HepG2 (cell line): ENCODE measurements at regions not wholly inside any gene's neighbourhood (a gene's known extent, or its start where the extent isn't known, plus 50 kb on each side); places are given as distances from the start of the nearest gene placed in this dataset.

Experiments
- ATAC-seq: fragments of 200-7000 bp; cut with Tn5 transposase; 3 replicates; pipeline ENCODE4 v1.9.1; 2020; ENCODE audit warnings: mild to moderate bottlenecking, moderate library complexity
- BruUV-seq: library from RNA; stranded (reverse); fragments of 400-500 nt; replicated peaks from 2 replicates; lab custom pipeline; 2021; lab: Mats Ljungman, UMichigan
- CTCF ChIA-PET: fragments of 300-600 bp; formaldehyde crosslinking; extraction: SDS; loops from one replicate; lab custom pipeline; 2021; ENCODE audit warnings: low total read pairs, inconsistent platforms, low intra/inter-chr PET ratio; lab: Yijun Ruan, JAX
- POLR2A ChIA-PET: fragments of 350-600 bp; sonication (Branson Sonifier 250); formaldehyde crosslinking; loops from one replicate; lab custom pipeline; 2020; ENCODE audit warnings: antibody characterized with exemption, inconsistent platforms; lab: Yijun Ruan, JAX
- DNase-seq: peaks from one replicate; pipeline ENCODE4 v3.0.0-alpha.2; 2015; ENCODE audit warnings: low spot score
- FAIRE-seq: peaks from 3 replicates; lab custom pipeline; 2011; peaks lifted over from hg19 to GRCh38; lab: Jason Lieb, UNC
- H2AFZ ChIP-seq: one replicate; pipeline ENCODE4 v1.6.1; 2011; ENCODE audit warnings: low read length, inconsistent platforms
- H3K27ac ChIP-seq: fragments of 300-600 bp; 3 replicates; pipeline ENCODE4 v1.8.0; 2011; ENCODE audit warnings: mixed run types, mild to moderate bottlenecking, mixed read lengths, low read length, inconsistent platforms; ENCODE audit not compliant: insufficient read depth; ENCODE audit errors: extremely low read length
- H3K27me3 ChIP-seq, 2 experiments: fragments of 200-600 bp in 1 of 2; 2 replicates in 1 of 2; 3 replicates in 1 of 2; pipeline versions ENCODE4 v1.6.0 to v1.8.0; 2011; ENCODE audit warnings: low read length in 2 of 2, mild to moderate bottlenecking in 2 of 2, moderate library complexity in 2 of 2, inconsistent platforms in 1 of 2; ENCODE audit not compliant: insufficient read depth in 2 of 2, control insufficient read depth in 1 of 2
- H3K36me3 ChIP-seq, 2 experiments: fragments of 200-600 bp in 1 of 2; replicated peaks in 1 of 2; 2 replicates in 1 of 2; 3 replicates in 1 of 2; pipeline versions ENCODE4 v1.5.1 to v1.8.0; 2011; ENCODE audit warnings: low read length in 2 of 2, inconsistent platforms in 1 of 2; ENCODE audit not compliant: insufficient read depth in 2 of 2, control insufficient read depth in 1 of 2
- H3K4me1 ChIP-seq: 2 replicates; pipeline ENCODE4 v1.5.1; 2012; ENCODE audit warnings: low read length, inconsistent platforms; ENCODE audit not compliant: insufficient read depth
- H3K4me2 ChIP-seq: 2 replicates; pipeline ENCODE4 v1.6.0; 2011; ENCODE audit warnings: low read depth, low read length, inconsistent platforms
- H3K4me3 ChIP-seq, 3 experiments: fragments of 200-600 bp in 1 of 3; sonication (generic), shearing (Covaris generic) in 1 of 3; replicated peaks in 1 of 3; 2 replicates each; pipeline ENCODE4 v1.5.1; 2011 to 2016; ENCODE audit warnings: low read length in 3 of 3, inconsistent platforms in 2 of 3, low read depth in 2 of 3, mild to moderate bottlenecking in 2 of 3, control low read depth in 1 of 3, mixed read lengths in 1 of 3; ENCODE audit not compliant: insufficient read depth in 1 of 3
- H3K79me2 ChIP-seq: one replicate; pipeline ENCODE4 v1.6.1; 2011; ENCODE audit warnings: low read length, inconsistent platforms; ENCODE audit not compliant: insufficient read depth
- H3K9ac ChIP-seq: 2 replicates; pipeline ENCODE4 v1.6.0; 2011; ENCODE audit warnings: mild to moderate bottlenecking, low read depth, low read length, inconsistent platforms; ENCODE audit not compliant: insufficient read depth
- H3K9me3 ChIP-seq: 2 replicates; pipeline ENCODE4 v1.5.1; 2012; ENCODE audit warnings: mild to moderate bottlenecking, low read length
- H4K20me1 ChIP-seq: 2 replicates; pipeline ENCODE4 v1.6.0; 2011; ENCODE audit warnings: inconsistent platforms, mild to moderate bottlenecking, low read length, moderate library complexity; ENCODE audit not compliant: insufficient read depth
- FOXA3 ChIP-seq: IDR thresholded peaks from 2 replicates; pipeline ENCODE4 v1.6.1; 2016; ENCODE audit warnings: missing genetic modification reagents, missing compliant biosample characterization
- ZNF337 ChIP-seq: sonication (generic); formaldehyde crosslinking; IDR thresholded peaks from 2 replicates; pipeline ENCODE4 v1.5.1; 2020; ENCODE audit warnings: missing genetic modification reagents, low read depth, mild to moderate bottlenecking, borderline replicate concordance
- WGBS: methylation state at CpG from one replicate; pipeline ENCODE4 v1.1.6; 2017; ENCODE audit warnings: low lambda C conversion rate; 5-methylcytosine and 5-hydroxymethylcytosine counted together
- in situ Hi-C: cut with HindIII; loops from 2 replicates; pipeline ENCODE4 v1.10.0; 2017; ENCODE audit warnings: low pct_unique_long_range_greater_than_20kb; ENCODE audit not compliant: extremely low pct_ligation_motif_present
- intact Hi-C: fragments of 100-400 bp; cut with micrococcal nuclease; formaldehyde crosslinking; loops from one replicate; pipeline ENCODE4 v1.10.0; 2022; ENCODE audit not compliant: unreplicated experiment
- TF ChIP-seq, protein P1 (sequence below): sonication (generic); formaldehyde crosslinking; IDR thresholded peaks from 2 replicates; pipeline ENCODE4 v1.4.0; 2020; ENCODE audit warnings: missing genetic modification reagents

DNA sequence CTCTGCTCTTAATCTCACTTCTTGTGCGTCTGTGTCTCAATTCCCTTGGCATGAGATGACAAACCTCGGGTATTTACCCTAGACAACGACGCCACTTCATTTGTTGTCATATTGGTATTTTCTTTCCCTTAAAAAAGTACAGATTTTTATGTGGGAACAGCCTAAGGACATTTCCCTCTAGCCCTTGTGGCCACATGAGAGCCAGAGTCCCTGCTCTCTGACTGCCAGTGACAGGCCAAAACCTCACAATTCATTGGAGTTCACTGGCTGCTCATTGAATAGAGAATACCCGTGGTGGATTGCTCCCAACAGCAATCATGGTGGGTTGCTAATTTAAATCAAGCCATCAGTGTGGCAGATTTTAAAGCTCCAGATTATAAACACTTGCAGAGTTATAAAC lies 191.3 kb upstream of the FAM3C start:
- no peak for ATAC-seq
- in situ Hi-C loops = no loop called here
- no TSS peak for BruUV-seq

DNA sequence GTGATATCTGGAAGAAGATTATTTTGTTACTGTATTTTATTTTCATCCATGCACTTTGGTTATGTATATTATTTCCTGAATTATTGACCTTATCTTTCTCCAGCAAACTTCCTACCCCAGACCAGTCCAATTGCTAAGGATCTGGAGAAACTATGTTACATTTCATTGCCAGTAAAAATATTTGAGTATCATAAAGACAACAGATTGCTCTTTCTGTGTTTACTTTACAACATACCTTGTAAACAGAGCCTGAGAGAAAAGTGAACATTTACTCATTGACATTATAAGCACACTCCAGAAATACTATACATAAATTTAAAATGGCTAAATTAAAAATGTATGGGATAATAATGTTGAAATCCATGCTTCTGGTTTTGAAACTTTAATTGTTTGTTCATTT lies 186.2 kb upstream of the FAM3C start:
- ATAC-seq = no peak
- Histone ChIP-seq H3K4me3 (no peak overlapping the region), H3K27me3 (0 out of 5 replicates have a peak, but pooled peaks cover 0 to 4% of the 10 kb centered on the region in 2 experiments), H3K9ac (no peak overlapping the region), H3K36me3 (no peaks in the 10 kb centered on the region), H2AFZ (no peak overlapping the region), H3K79me2 (no peaks in the 10 kb centered on the region), H3K27ac (no peak overlapping the region), H3K4me2 (no peak overlapping the region), H4K20me1 (no peaks in the 10 kb centered on the region), H3K9me3 (no peaks in the 10 kb centered on the region), H3K4me1 (no peaks in the 10 kb centered on the region)
- ChIA-PET CTCF (no interaction called here), POLR2A (no interaction called here)
- intact Hi-C loops (no loop called here), in situ Hi-C loops (no loop called here)
- TF ChIP-seq FOXA3 (CRISPR knock-in tag) = peak; percentile 17; the same call in 1 of the 2 replicates
- TF ChIP-seq, protein P1, sequence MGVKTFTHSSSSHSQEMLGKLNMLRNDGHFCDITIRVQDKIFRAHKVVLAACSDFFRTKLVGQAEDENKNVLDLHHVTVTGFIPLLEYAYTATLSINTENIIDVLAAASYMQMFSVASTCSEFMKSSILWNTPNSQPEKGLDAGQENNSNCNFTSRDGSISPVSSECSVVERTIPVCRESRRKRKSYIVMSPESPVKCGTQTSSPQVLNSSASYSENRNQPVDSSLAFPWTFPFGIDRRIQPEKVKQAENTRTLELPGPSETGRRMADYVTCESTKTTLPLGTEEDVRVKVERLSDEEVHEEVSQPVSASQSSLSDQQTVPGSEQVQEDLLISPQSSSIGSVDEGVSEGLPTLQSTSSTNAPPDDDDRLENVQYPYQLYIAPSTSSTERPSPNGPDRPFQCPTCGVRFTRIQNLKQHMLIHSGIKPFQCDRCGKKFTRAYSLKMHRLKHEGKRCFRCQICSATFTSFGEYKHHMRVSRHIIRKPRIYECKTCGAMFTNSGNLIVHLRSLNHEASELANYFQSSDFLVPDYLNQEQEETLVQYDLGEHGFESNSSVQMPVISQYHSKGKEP = no peak
- DNase-seq = no peak
- BruUV-seq = no TSS peak
- no peak for FAIRE-seq

More for the DNA sequence above, 191.3 kb upstream of the FAM3C start:
- 9% methylated on average over 5 of the region's 5 CpGs for WGBS
- DNase-seq (no peak), FAIRE-seq (no peak)
- no peaks in the 10 kb centered on the region for H3K79me2 ChIP-seq
- intact Hi-C loops = no loop called here
- no peak for TF ChIP-seq ZNF337 (CRISPR knock-in tag)
- H3K4me3 ChIP-seq = no peak overlapping the region
- no peak overlapping the region for H3K9ac ChIP-seq
- no peaks in the 10 kb centered on the region for H4K20me1 ChIP-seq
- ChIA-PET CTCF (no interaction called here), POLR2A (no interaction called here)
- no peaks in the 10 kb centered on the region for H3K9me3 ChIP-seq
- no peaks in the 10 kb centered on the region for H3K27me3 ChIP-seq
- no peaks in the 10 kb centered on the region for H3K36me3 ChIP-seq
- H3K4me1 ChIP-seq = no peaks in the 10 kb centered on the region
- no peak overlapping the region for H3K4me2 ChIP-seq
- H3K27ac ChIP-seq = no peak overlapping the region
- H2AFZ ChIP-seq = no peak overlapping the region
